Keratinocyte (primary cell): ENCODE measurements at regions not wholly inside any gene's neighbourhood (a gene's known extent, or its start where the extent isn't known, plus 50 kb on each side); places are given as distances from the start of the nearest gene placed in this dataset.

ENCODE experiments used
- CTCF ChIP-seq, 3 experiments: IDR thresholded peaks in 1 of 3; conservative IDR thresholded peaks in 1 of 3; optimal IDR thresholded peaks in 1 of 3; 2 replicates in 2 of 3; 3 replicates in 1 of 3; pipeline versions ENCODE3 to v1.5.1; 2011; ENCODE audit warnings: low read length in 3 of 3, mild to moderate bottlenecking in 3 of 3, moderate library complexity in 2 of 3, control low read depth in 1 of 3, inconsistent platforms in 1 of 3; ENCODE audit not compliant: insufficient read depth in 2 of 3; ENCODE audit errors: extremely low read depth in 1 of 3
- EZH2 ChIP-seq: IDR thresholded peaks from one replicate; pipeline ENCODE4 v1.6.1; 2012; ENCODE audit warnings: inconsistent platforms, mild to moderate bottlenecking, low read length, moderate library complexity

GRCh38 chr13:34002924-34003323 lies 185.0 kb downstream of the RFC3 start:
- TF ChIP-seq CTCF (optimal IDR thresholded peaks at IDR 0.05 in 1 of 3, IDR thresholded peaks at IDR 0.05 in 1 of 3, conservative IDR thresholded peaks at IDR 0.05 in 1 of 3; ENCODE audit: extremely low read depth in 1 of 3, insufficient read depth in 2 of 3, low read length in 3 of 3) = no peak
- TF ChIP-seq EZH2 = no peak
